NCI-H128 (cell line): ENCODE measurements at regions not wholly inside any gene's neighbourhood (a gene's known extent, or its start where the extent isn't known, plus 50 kb on each side); places are given as distances from the start of the nearest gene placed in this dataset.
"Not testable (repeated sequence)": the region's sequence is repeated elsewhere in the genome, so short reads cannot be mapped to it uniquely, and the experiment has no call there.

Source experiments
- DNase-seq: peaks from one replicate; lab custom pipeline; 2025; ENCODE audit not compliant: unreplicated experiment; lab: John Stamatoyannopoulos, UW

DNA sequence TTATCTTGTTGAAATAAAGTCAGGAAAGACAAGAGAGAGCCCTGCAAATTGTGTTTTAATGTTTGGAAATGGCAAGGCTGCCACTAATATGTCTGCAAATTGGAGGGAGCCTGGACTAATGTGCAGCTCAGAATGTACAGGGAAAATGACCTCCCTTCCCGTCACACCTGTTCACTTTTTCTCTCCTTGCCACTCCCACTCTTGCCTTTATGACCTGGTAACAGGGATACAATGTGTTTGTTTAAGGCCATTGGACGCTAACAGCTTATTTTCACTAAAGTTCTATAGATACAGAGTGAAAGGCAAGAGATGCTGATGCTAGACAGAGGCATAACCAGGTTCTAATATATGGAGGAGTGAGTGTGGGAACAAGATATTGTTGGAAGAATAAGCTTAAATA is 203.9 kb downstream of the RAB38 start:
- DNase-seq, result no peak

DNA sequence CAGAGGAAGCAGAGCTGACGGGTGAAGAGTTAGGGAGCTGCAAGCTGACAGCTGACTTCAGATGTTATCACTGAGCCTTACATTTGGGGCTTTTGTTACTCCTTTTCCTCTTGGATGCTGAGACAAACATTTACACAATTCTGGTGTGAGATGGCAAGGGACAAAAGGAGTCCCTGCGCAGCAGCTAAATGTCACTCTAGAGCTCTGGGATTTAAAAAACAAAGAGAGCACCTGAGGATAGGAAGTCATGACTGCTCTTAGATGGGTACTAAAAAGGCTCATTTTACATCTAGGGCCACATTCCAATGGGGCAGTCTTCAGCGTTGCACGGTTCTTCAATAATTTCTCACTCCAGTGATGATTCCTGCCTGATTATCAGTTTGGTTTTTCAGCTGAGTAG is 204.5 kb downstream of the RAB38 start:
- DNase-seq, result no peak

DNA sequence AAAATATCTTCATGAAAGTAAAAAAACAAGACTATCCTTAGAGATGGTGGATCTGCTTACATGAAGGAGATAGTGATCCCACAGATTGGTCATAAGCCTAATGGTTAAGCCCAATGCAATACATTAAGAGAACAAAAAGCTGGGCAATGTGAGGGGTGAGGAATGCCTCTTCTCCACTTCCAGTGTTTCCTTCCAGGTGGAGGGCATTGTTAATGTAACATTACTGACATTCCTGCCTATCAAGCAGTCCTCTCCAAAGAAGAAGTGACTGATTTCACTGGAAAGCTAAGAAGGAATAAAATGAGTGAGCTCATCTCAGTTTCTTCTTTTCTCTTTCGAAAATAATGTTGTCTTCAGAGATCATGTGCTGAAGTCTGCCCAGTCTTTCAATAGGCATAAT is 207.8 kb downstream of the RAB38 start:
- no peak for DNase-seq

DNA sequence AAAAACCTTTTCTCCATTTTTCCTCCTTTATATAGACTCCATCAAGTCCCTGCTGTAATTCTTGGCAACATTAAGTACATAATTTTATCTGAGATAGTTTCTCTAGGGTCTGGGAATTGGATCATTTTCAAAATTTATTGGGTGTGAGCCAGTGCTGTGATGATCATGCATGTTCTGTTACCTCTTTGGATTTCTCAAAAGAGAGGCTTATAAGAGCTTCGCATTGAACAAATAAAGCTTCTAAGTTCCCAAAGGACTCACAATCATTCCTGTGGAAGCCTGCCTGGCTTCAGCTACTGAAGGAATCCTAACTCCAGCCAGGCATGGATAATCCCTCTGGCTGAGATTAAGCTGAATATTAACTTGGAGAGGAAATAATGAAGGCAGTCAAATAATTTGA is 208.5 kb downstream of the RAB38 start:
- no peak for DNase-seq

DNA sequence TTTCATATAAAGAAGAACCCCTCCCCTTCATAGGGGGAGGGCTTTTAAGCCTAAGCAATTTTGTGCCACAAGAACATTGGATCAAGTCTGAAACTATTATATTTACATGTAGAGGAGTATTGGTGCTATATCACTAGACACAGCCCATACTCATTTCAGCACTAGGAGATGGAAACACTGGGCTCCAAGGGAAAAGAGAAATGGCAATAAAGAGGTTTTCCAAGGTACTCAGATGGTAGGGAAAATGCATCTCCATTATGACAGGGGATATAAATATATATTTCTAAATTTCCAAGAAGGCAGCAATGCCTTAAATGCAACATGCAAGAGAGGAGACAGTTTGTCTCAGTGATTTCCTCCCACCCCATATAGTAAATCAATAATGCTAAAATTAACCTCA is 209.0 kb downstream of the RAB38 start:
- no peak for DNase-seq

DNA sequence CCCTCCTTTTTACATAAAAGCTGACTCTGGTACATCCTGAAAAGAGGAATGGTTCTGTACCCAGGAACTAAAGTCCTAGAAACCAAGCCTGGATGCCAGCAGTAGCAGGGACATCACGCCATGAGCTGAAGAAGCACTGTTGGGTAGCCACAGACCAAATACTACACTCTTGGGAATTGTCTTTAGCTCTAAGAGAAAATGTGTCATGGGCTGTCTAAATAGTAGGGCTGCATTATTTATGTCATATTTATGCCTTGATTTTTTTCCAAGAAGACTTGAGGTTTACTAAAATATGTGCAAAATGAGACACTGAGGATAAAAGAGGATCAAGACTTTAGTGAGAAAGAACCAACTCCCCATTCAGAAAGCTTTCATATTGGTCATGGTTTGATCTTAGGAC is 213.6 kb downstream of the RAB38 start:
- no peak for DNase-seq

DNA sequence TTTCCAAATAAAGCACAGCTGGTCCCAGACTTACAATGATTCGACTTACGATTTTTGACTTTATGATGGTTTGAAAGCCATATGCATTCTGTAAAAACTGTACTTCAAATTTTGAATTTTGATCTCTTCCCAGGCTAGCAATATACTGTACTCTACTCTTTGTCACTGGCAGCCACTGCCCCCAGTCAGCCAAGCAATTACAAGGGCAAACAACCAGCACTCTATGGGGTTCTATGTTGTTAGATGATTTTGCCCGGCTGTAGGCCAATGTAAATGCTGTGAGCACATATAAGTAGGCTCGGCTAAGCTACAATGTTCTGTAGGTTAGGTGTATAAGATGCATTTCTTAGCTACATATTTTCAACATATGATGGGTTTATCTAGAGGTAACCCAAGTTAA is 217.3 kb downstream of the RAB38 start:
- no peak for DNase-seq

DNA sequence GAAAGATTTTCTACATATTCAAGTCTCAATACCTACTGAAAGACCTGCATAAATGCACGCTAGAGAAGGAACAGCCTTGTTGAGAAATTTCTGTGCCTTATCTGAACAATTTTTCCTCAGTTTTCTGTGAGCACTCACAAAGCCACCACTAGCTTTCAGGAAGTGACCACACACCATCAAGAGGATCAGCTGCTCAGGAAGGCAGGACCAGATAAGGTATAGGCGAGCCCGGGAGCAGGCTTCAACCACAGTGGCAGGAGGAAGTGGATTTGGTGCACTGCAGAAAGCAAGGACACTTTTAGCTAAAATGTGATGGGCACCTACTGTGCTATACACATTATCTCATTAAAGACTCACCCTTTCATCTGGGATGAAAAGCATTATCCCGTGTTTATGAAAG is 220.8 kb downstream of the RAB38 start:
- DNase-seq, result no peak

DNA sequence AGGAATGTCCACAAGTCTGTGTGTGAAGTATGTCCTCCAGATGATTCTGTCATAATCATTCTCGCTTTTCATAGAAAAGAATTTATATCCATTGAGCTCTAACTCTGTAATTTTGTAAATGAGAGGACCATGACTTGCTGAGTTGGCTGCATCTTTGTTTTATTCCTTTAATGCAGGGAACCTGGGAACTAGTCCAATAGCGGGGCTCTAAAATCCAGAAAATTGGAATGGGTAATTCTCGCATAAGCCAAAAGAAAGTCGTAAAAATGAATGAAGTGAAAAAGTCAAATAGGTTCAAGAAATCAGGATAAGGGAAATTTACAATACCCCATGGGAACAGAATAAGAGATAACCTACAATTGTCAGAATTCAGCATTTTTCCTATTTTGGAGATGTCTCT is 232.5 kb downstream of the RAB38 start:
- no peak for DNase-seq

DNA sequence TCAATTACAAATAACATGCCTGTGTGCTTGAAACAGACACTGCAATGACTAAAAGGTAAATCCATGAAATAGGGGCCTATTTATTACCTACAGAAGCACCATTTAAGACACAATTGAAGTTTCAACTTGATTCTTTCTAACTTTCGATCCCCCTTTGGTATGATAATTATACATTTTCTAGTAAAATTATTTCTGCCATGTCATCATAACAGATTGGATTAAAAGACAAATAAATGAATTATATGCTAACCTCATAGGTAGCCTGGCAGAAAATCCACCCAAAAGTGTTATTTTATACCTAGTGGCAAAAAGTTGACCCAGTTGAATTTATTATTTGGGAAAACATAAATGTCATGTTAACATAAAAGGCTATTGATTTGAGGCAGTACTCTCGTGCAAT is 241.1 kb downstream of the RAB38 start:
- no peak for DNase-seq

DNA sequence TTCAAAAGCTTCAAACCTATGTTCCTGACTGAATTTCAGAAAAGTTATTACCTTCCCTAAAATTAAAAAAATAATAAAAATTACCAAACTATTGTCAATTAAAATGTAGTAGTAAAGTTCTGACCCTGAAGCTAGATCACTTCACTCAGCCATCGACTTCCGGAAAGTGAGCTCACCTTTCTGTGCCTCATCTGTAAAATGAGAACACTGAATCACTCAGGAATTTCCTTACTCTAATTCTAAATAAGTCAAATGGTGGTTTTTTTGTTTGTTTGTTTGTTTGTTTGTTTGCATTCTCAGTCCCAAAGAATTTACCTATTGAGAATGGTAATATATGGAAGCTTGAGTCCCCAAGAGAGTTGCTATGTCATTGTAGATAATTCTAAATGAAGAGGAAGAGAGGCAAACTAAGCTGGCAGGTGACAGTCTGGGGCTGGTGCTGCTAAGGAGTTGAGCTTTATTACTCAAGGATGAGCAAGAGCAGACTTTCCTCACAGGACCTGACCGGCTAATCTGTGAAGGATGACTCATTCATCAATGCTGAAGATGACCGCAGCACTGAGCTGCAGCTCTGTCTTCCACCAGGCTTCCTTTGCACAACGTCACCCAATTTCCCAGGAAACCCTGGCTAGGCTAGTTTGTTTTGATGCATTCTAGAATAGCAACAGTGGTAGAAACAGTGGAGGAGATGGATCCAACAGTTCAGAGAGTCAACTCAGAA is 248.8 kb downstream of the RAB38 start:
- DNase-seq, result no peak

DNA sequence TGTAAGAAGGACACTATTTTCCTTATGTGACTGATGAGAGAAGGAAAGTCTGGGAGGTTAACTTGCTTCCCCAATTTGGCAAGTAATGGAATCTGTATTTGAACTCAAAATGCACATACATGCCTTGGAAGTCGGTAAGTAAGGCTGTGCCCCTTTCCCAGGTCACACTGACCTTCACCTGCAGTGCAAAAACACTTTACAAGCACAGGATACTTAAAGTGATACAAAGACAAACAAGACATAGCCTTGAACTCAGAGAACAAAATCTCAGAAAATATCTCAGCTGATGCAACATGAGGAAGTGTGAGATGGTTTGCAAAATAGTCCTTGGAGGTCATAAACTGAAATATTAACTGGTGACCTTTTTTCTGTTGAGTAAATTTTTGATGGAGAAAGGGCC is 251.1 kb downstream of the RAB38 start:
- no peak for DNase-seq

DNA sequence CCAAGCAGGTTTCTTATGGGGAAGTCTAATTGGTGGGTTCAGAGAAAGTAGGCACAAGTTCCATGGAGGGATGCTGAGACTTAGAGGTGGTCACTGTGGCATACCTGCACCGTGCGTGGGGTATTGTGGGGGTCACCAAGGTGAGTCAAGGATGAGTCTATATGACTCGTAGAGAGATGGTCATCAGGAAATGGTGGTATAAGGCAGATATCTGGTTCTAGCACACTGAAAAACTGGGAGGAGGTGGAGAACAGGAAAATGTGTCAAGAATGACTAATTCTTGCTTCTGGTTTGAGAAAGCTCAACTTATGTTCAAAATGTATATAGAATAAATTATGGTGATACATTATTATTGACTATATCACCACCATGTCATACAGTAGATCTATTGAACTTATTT is 258.1 kb downstream of the RAB38 start:
- no peak for DNase-seq

DNA sequence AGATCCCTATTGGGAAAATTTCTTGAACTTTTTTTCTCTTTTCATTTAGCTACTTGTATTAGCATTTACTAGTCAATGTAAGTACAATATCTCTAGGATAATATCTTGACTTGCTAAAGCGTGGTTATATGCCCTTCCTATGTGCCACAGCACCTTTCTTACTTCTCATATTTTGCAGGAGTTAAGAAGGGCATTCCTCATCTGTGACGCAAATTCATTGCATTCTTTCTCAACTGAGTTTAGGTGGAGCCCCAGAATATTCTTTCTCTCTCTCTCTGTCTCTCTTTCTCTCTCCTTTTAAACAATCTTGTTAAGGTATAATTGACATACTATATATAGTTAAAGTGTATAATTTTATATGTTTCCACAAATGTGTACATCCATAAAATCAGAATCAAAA is 266.1 kb downstream of the RAB38 start:
- no peak for DNase-seq

DNA sequence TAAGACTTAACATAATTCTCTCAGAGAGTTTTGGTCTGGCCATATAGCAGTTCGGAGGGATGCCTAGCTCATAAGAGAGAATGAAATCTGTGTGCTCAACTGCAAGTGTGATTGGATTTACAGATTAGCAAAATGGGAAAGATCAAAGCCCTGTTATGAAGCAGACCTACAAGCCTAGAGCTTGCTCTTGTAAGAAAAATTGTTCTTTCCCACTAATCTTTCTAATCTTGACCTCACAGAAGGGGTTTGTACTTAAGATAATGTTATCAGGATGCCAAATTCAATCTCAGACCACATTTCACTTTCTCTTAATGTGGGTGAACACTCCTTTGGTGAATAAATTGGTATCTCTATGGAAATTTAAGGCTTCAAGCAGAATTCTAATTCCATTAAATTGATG is 267.2 kb downstream of the RAB38 start:
- no peak for DNase-seq

DNA sequence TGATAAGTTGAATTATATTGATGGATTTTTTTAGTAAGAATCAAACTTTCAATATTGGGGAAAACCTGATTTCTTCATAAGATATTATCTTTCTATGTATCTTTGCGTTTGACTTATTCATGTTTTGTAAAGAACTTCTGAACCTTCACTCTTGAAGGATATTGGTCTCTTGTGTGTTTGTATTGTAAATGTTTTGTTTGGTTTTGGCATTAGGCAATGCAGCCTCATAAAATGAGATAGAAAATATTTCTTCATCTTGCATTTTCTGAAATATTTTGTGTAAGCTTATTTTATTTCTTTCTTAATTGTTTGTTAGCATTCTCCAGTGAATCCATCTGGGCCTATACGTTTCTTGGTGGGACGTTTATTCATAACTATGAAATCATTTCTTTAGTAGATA is 271.9 kb downstream of the RAB38 start:
- no peak for DNase-seq

DNA sequence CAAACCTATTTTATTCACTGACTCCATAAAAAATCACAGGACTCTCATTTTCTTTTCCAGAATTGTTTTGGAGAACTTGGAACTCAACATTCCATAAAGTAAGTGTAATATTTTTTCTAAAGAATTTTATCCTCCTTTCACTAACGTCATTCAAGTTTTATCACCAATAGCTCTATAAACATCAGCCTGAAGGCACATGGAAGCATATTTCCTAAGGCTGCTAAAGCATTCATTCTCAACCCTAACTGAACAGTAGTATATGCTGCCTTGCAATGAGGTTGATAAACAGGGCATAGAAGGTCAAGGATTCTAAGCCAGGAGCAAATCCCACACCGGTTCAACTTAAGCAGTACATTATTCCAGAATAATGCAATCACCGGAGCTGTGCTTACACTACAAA is 273.9 kb downstream of the RAB38 start:
- no peak for DNase-seq

DNA sequence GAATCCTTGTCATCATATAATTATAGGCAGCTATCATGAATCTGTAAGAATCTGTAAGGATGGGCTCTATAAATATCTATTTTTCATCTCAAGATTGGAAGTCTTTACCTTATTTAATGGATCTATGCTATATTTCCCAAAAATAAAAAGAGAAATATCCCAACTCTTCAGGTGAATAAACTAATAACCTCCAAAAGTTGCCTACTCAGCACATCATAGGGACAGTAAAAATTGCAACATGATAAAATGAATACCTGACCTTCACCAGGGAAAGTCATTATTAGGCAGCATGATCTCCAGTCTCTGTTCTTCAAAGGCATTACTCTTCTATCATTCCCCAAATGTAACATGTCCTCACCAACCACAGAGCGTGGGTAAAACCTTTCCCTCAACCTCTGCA is 277.3 kb downstream of the RAB38 start:
- no peak for DNase-seq

DNA sequence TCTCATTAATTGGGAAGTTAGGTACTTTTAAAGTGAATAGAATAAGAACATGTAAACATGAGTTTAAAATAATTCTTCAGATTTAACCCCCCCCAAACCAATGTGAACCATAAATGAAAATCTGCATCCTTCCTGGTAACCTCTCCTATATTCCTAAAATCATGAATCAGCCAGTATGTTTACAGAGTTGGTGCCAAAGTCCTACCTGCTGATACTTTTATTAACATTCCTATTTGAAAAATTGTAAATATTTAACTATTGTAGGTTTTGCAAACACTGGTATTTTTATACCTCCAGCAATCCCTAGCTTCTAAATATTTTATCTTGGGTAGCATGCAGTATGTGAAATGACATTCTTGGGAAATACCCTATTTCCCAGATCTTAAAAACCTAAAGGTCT is 278.2 kb downstream of the RAB38 start:
- no peak for DNase-seq

DNA sequence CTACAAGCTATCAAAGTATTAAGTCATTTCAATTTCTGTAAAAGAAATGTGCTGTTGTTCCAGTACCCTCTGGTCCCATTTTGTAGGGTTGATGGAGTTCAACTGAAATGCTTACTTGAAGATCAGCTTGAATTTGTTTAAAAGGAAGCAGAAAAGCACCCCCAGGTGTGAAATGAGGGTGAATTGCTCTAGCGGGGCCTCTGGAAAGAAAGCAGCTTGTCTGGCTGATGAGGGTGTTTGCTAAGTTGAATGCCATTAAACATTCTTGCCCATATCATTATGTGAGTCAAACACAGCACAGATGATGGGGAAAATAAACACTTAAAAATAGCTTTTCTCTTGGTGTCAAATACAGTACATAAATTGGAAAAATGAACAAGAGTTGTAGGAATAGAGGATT is 280.3 kb downstream of the RAB38 start:
- no peak for DNase-seq

DNA sequence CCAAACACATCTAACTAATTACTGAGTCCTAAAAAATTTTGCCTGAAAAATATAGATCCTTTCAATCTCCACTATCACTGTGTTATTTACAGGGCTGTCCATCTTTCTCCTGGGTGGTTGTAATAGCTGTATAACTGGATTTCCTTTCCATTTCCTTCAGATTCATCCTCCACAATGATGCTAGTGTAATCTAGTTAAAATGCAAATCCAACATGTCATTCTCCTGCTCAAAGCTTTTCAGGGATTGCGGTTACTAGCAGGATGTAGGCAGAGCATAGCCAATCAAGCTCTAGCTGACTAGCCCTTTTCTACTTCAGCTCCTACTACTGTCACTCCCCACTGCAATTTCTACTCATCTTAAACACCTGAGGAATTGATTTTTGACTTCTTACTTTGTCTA is 283.0 kb downstream of the RAB38 start:
- DNase-seq, result no peak

DNA sequence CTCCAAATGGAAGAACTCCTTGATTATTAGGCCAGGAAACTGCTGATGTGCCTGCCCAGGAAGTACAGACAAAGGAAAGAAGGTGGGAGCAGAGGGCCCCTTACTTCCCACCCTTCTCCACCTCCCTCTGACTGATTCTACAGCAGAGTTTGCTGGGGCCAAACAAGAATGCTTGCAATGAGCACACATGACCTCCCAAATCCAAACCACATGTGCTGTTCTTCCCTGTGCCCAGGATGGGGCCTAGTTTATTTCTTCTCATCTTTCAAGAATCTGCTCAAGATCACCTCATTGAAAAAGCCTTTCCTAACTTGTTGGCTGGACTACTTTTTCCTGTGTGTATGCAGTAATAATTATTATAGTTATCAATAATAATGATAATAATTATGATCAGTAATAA is 286.1 kb downstream of the RAB38 start:
- DNase-seq, result no peak

DNA sequence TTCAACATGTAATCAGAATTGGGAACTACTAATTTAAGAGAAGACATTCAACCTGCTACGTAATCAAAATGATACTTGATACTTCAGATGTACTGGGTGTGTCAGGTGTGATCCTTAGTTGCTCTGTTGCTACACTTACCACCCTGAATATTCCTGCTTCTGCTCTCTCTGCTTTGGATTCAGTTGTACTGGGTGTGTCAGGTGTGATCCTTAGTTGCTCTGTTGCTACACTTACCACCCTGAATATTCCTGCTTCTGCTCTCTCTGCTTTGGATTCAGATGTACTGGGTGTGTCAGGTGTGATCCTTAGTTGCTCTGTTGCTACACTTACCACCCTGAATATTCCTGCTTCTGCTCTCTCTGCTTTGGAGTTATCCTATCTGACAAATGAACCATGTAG is 290.2 kb downstream of the RAB38 start:
- DNase-seq, result not testable (repeated sequence)

DNA sequence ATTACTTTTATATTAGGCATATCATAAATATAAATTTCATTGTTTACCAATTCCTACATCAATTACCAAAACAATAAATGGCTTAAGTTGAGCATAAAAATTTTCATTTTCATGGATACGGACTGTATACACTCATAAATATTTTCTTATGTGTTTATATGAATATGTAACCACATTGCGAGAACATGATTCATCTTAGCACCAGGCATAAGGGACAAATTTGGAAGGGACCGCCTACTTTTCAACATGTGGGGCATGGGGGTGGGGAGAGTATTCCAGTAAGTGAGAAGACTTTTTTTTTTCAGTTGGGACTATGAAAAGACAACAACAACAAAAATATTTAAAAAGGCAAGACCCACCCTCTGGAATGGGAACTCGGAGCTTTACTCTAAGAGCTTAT is 296.1 kb downstream of the RAB38 start:
- no peak for DNase-seq
